ENCODE measurements at regions not wholly inside any gene's neighbourhood (a gene's known extent, or its start where the extent isn't known, plus 50 kb on each side); places are given as distances from the start of the nearest gene placed in this dataset.

- H3K27ac ChIP-seq: no peak overlapping the region
- H3K4me3 ChIP-seq: no peak overlapping the region
- DNase-seq (no peak), ATAC-seq (no peak)
- no peaks in the 10 kb centered on the region for H3K36me3 ChIP-seq
- H3K9me3 ChIP-seq: no peaks in the 10 kb centered on the region
- intact Hi-C loops (cut with DNase I): no loop called here
- no peaks in the 10 kb centered on the region for H3K4me1 ChIP-seq
- no peak for TF ChIP-seq CTCF (IDR thresholded peaks at IDR 0.05)
- H3K27me3 ChIP-seq: no peaks in the 10 kb centered on the region
Observed at GRCh38 chr7:46855851-46856250, 726.1 kb downstream of the TNS3 start.

GRCh38 chr7:46854958-46855473 is 726.9 kb downstream of the TNS3 start:
- intact Hi-C loops (cut with DNase I): no loop called here
- Histone ChIP-seq H3K27me3 (no peaks in the 10 kb centered on the region), H3K27ac (no peak overlapping the region), H3K4me1 (no peaks in the 10 kb centered on the region), H3K9me3 (no peaks in the 10 kb centered on the region), H3K4me3 (no peak overlapping the region), H3K36me3 (no peaks in the 10 kb centered on the region)
- no peak for DNase-seq
- no peak for TF ChIP-seq CTCF (IDR thresholded peaks at IDR 0.05)
- ATAC-seq: no peak

- Histone ChIP-seq H3K36me3 (no peaks in the 10 kb centered on the region), H3K9me3 (no peaks in the 10 kb centered on the region), H3K4me3 (no peak overlapping the region), H3K4me1 (no peaks in the 10 kb centered on the region), H3K27me3 (no peaks in the 10 kb centered on the region), H3K27ac (no peak overlapping the region)
- DNase-seq (no peak), ATAC-seq (no peak)
- intact Hi-C loops (cut with DNase I): no loop called here
- TF ChIP-seq CTCF (IDR thresholded peaks at IDR 0.05): no peak
Observed at GRCh38 chr7:46853451-46853850, 728.5 kb downstream of the TNS3 start.

GRCh38 chr7:46852795-46853194 is 729.1 kb downstream of the TNS3 start:
- no peak overlapping the region for H3K27ac ChIP-seq
- no peaks in the 10 kb centered on the region for H3K4me1 ChIP-seq
- ATAC-seq: no peak
- no peak overlapping the region for H3K4me3 ChIP-seq
- no peaks in the 10 kb centered on the region for H3K36me3 ChIP-seq
- intact Hi-C loops (cut with DNase I): no loop called here
- no peaks in the 10 kb centered on the region for H3K27me3 ChIP-seq
- DNase-seq: no peak
- TF ChIP-seq CTCF (IDR thresholded peaks at IDR 0.05): no peak
- no peaks in the 10 kb centered on the region for H3K9me3 ChIP-seq

GRCh38 chr7:46850563-46851330 is 731.2 kb downstream of the TNS3 start:
- peaks cover 0 to 3% of the 10 kb centered on the region in 2 donors for H3K9me3 ChIP-seq
- ATAC-seq: no peak
- no peak for DNase-seq
- H3K4me3 ChIP-seq: no peak overlapping the region
- no peaks in the 10 kb centered on the region for H3K27me3 ChIP-seq
- H3K36me3 ChIP-seq: no peaks in the 10 kb centered on the region
- no peak for TF ChIP-seq CTCF (IDR thresholded peaks at IDR 0.05)
- intact Hi-C loops (cut with DNase I): no loop called here
- no peak overlapping the region for H3K27ac ChIP-seq
- no peaks in the 10 kb centered on the region for H3K4me1 ChIP-seq

Data from left lung (tissue), 4 donors.